ENCODE measurements at regions not wholly inside any gene's neighbourhood (a gene's known extent, or its start where the extent isn't known, plus 50 kb on each side); places are given as distances from the start of the nearest gene placed in this dataset.
"Not testable (repeated sequence)": the region's sequence is repeated elsewhere in the genome, so short reads cannot be mapped to it uniquely, and the experiment has no call there.

DNA sequence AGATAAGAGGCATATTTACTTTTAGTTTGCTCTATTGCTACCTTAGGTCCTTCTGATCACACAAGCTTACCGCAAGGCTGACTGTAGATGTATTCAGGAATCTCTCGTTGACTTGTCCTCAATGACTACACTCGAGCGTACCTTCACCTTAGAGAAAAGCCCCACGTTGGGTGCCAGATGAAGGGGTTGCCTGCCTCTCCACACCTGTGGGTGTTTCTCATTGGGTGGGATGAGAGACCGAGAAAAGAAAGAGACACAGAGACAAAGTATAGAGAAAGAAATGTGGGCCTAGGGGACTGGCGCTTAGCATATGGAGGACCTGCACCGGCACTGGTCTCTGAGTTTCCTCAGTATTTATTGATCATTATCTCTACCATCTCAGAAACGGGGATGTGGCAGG is 51.8 kb downstream of the ASCL4 start:
- DNase-seq (ENCODE audit: low spot score): no peak

DNA sequence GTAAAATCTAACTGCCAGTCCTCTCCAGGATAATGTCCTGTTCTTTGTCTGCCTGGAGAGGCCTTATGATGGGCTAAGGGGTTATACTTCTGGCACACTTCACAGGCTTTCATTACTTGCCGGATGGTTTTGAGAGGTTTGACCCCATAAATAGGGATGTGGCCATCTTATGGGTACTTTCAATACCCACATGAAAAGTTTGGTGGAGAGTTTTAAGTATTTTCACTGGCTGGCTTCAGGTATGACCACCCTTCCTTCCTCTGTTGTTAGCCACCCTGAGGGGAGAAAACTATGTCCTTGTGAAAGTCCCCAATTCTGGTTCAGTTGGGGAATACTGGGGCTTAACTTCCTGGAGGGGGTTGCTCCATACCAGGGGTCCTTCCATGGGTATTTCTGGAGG is 54.8 kb downstream of the ASCL4 start:
- DNase-seq (ENCODE audit: low spot score): no peak

DNA sequence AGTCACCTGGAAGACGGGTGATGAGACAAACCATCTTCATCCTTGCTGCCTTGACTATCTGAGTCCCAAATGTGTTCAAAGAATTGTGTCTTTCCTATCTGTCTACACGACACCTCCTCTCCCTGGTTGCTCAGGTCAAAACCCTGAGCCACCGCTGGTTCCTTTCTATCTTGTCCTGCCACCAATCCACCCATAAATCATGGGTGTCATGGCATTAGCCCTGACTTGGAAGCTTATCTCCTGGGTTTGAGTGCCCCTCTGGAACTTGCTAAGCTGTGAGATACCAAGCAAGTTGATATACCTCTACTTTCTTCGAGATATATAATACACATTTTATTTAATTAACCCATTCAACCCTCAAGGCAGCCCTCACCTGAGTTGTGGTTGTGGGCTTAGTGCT is 57.9 kb downstream of the ASCL4 start:
- no peak for DNase-seq (ENCODE audit: low spot score)

DNA sequence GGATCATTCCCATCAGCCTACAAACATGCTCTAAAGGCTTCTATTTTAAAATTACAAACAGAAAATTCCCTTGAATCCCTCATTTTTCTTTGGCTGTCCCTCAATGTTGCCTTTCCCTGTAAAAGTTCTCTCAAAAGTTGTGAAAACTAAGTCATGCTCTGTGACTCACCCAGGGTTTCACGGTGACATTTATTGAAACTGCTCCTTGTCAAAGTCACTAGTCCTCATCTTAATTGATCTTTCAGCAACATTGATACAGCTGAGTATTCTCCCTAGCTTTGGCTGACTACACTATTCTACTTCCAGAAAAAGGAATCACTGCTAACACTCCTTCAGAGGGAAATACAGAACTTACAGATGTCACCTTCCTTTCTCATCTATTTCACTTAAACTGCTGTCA is 65.7 kb downstream of the ASCL4 start:
- DNase-seq (ENCODE audit: low spot score): no peak

DNA sequence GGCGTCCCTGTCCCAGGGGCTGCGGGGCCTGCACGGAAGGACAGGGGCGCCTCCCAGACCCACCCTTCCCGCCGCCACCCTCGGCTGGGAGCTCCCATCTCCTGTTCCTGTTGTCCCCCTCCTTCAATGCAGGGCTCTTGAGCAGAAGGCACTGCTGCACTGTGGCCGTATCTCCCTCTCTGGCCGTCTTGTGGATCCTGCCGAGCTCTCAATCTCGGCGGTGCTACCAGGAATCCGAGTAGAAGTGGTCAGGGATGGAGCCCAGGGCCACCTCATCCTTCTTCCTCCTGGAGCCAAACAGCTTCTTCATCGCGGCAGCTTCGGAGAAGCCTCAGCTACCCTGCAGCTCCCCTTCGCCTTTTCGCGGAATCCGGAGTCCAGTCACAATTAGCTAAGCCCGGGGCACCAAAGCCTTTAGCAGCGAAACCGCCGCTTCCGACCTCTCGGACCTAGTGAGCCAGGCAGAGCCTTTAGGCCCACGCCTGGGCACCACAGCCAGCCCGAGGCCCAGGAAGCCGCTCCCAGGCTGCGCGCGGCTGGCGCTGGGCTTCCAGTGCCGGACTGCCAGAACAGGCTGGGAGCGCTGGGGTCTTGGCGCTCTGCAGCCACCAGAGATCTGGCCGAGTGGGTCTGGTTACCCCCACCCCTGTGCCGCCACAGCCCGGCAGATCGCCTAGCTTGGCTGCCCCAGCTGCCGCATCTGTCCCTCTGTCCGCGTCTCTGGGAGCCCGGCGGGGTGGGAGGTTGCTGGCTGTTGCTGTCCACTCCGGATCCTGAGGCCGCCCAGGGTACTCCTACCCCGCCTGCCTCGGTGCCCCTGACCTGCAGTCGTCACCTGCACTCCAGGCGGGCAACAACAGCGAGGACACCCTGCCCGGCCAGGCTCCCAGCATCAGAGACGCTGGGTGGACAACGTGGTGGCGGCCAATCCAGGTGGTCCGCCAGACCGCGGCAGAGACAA is 69.1 kb downstream of the ASCL4 start:
- peak; percentile 41 for DNase-seq (ENCODE audit: low spot score)

DNA sequence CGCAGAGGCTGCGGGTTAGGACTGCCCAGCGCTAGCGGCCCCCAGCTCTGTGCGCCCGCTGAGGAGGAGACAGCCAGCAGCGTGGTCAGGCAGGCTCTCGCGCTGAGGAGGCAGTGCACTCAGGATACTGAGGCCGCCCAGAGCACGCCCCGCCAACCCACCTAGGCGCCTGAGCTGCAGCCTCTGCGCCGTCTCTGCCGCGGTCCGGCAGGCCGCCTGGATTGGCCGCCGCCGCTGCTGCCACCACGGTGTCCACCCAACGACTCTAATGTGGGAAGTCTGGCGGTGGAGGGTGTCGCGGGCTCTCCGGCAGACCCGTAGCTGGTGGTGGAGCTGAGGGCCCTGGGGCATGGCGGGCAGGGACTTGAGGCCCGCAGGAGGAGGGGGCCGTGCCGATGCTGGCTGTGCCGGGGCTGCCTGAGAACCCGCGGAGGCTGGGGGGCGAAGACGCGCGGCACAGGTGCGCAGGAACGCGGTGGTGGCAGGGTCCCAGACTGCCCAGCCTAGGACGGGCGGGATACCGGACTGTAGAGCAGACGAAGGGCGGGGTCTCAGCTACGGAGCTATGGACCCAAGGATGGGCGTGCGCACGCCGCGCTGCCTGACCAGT is 69.9 kb downstream of the ASCL4 start:
- peak; percentile 25 for DNase-seq (ENCODE audit: low spot score)

DNA sequence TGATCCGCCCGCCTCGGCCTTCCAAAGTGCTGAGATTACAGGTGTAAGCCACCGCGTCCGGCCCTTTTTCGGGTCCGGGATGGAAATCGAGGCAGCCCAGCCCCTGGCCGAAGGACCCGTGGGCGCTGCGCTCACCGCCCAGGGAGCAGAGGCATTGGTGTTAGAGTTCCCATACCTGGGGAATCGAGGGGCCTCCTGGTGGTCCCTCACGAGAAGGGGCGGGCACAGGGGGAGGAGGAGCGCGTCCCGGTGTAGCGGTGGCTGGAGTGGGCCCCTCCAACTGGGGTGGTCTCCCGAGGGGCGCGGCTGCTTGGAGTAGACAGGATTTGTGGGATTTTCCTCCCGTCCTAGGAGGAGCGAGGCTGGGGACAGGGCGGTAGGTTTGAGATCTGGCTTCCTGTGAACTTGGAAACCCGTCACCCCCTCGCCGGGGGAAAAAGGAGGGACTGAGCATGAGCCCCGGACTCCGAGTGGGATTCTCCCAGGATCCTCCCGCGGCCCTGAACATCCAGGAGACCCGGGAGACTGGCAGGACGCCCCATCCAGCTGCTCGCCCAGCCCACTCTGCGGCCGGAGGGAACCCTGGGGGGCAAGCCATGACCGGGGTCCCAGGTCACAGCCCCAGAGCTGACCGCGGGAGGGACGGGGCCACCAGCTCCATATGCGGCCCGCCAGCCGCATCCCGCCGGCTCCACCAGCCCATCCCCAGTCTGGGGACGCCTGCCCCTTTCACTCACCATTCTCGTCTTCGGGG is 70.9 kb downstream of the ASCL4 start:
- DNase-seq (ENCODE audit: low spot score): no peak

DNA sequence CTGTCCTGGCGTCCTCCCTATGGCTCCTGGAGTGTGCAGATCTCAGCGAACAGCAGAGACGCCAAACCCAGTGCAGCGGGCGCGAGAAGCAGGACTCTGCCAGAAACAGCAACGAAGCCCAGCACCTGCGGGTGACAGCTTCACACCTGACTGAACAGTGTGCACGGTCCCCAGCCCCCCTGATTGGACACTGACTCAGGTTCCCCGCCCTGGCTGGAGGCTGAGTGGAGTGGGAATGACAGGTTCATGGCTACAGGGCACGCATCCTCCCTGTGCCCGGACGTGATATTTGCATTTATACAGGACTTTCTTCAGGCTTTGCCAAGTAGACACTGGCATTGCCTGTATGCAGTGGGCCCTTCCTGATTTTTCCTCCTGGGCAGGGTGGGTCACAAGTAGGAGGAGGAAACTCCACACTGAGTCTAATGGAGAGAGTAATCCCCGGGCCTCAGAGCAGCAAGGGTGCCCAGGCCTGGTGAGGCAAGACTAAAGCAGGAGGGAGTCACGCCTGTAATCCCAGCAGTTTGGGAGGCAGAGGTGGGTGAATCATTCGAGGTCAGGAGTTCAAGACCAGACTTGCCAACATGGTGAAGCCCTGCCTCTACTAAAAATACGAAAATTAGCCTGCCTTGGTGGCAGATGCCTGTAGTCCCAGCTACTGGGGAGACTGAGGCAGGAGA is 71.6 kb downstream of the ASCL4 start:
- DNase-seq (ENCODE audit: low spot score): peak; percentile 8

DNA sequence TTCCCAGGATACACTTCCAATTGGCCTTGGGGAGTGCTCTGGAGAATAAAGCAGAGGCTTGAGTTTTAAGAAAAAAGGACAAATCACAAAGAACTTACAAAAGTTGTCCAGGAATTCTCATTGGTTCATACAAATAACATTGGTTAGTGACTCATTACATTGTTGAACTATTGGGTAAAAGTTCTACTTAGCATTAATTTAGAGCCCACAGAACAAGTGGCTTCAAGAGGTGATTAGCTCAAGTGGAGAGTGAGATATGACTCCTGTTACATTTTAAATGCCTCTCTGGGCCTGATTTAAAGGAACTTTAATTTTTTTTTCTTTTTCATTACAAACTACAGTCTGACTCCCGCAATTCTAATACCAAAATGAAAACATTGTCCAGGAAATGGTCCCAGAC is 72.9 kb downstream of the ASCL4 start:
- DNase-seq (ENCODE audit: low spot score): peak; percentile 15

DNA sequence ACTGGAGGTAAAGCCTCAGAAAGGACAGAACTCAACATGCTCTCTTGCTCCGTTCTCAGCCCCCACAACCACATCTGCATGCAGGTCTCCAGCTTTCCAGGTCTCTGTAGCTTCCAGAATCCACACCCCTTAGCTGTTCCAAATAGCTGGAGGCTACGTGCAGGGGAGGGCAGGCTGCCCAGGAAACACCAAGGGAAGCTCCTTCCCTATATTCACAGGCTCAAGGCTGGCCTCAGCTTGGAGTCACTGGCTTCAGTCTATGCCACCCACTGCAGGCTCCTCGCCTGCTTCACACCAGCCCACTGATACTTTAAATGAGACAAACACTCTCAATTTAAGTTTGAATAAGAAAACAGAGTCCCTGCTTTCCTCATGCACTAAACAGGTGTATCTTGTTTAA is 73.3 kb downstream of the ASCL4 start:
- no peak for DNase-seq (ENCODE audit: low spot score)

DNA sequence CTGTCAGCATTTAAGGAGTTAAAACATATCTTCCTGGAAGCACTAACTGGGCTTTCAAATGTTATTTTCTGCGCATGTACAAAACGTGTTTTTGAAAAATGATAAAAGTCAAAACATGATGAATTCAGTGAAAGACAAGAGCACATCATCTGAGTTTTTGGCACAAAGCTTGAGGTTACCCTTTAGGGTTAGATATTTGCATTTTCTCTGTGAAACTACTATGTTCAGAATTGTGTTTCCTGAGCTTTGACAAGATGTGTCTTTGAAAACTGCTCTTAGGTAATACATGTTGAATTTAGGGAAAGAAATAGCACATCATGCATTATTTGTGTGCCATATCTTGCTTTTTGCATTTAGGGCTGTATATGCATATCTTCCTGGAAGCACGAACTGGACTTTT is 79.0 kb downstream of the ASCL4 start:
- no peak for DNase-seq (ENCODE audit: low spot score)

DNA sequence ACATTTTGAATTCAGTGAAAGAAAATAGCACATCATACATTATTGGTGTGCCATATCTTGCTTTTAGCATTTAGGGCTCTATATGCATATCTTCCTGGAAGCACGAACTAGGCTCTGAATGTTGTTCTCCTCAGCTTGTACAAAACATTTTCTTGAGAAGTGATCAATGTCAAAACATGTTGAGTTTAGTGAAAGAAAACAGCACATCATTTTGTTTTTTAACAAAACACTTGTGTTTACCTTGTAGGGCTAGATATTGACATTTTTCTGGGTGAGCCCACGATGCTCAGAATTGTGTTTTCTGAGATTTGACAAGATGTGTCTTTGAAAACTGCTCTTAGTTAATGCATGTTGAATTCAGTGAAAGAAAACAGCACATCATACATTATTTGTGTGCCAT is 81.0 kb downstream of the ASCL4 start:
- no peak for DNase-seq (ENCODE audit: low spot score)

DNA sequence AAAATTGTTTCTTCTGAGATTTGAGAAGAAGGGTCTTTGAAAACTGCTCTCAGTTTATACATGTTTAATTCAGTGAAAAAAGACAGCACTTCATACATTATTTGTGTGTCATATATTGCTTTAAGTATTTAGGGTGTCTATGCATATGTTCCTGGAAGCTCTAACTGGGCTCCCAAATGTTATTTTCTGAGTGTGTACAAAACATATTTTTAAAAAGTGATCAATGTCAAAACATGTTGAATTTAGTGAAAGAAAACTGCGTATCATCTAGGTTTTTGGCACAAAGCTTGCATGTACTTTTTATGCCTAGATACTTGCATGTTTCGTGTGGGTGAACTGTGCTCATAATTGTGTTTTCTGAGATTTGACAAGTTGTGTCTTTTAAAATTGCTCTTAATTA is 81.6 kb downstream of the ASCL4 start:
- no peak for DNase-seq (ENCODE audit: low spot score)

DNA sequence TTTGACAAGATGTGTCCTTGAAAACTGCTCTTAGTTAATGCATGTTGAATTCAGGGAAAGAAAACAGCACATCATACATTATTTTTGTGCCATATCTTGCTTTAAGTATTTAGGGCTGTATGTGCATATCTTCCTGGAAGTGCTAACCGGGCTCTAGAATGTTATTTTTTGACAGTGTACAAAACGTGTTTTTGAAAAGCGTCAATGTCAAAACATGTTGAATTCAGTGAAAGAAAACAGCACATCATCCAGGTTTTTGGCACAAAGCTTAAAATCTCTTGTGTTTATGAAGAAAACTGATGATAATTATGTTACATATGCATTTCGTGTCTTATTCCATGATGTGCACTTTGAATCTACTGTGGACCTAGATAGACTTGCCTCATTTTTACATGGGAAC is 82.7 kb downstream of the ASCL4 start:
- DNase-seq (ENCODE audit: low spot score): no peak

DNA sequence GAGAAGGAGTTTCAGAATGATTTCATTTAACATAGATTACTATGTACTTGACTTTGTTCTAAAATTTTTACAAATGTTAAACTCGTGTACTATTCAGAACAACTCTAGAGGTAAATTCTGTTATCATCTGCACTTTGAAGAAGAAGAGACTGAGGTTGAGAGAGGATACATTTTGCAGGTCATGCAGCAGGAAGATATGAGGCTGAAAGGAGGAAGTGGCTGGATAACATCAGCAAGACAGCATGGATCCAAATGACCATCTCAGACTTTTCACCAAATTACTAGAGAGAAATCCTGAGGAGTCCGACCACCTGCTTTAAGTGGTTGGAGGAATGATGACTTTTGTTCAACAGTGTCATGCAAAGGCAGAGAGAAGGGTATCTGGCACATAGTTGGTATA is 84.9 kb downstream of the ASCL4 start:
- no peak for DNase-seq (ENCODE audit: low spot score)

DNA sequence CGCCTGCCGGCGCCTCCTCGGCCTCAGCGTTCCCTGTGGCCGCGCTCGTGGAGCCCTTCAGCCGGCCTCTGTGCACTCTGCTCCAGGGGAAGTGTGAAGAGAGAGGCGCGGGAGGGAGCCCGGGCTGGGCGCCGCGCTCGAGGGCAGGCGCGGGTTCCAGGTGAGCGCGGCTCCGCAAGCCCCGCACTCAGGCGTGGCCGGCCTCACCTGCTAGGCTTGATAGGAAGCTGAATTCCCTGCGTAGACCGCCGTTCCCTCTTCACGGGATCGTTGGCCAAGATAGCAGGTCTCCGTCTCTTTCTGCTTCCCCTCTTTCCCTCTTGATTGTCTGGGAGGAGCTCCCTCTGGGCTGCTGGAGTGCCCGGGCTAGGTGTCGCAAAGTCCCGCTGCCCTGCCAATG is 89.7 kb downstream of the ASCL4 start:
- no peak for DNase-seq (ENCODE audit: low spot score)

DNA sequence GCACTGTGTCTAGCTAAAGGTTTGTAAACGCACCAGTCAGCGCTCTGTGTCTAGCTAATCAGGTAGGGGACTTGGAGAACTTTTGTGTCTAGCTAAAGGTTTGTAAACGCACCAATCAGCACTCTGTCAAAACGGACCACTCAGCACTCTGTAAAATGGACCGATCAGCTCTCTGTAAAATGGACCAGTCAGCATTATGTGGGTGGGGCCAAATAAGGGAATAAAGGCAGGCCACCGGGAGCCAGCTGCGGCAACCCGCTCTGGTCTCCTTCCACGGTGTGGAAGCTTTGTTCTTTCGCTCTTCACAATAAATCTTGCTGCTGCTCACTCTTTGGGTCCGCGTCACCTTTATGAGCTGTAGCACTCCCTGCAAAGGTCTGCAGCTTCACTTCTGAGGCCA is 90.2 kb downstream of the ASCL4 start:
- not testable (repeated sequence) for DNase-seq (ENCODE audit: low spot score)

DNA sequence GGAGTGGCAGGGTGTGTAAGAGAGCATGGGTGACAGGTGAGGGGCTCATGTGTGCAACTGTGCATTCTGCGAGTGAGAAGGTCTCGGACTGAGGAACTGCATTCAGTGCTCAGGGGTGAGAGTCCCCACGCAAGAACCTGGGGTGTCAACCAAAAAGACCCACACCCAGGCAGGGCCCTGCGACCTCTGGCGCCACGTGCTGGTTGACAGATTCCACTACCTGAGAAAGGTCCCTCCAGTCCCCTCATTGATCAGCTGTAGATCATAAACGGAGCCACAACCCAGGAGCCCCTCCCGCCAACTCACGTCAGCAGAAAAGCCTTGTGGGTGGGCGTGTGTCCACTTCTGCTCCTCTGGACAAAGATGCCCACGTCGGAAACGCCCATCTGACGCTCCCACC is 98.7 kb downstream of the ASCL4 start:
- no peak for DNase-seq (ENCODE audit: low spot score)

DNA sequence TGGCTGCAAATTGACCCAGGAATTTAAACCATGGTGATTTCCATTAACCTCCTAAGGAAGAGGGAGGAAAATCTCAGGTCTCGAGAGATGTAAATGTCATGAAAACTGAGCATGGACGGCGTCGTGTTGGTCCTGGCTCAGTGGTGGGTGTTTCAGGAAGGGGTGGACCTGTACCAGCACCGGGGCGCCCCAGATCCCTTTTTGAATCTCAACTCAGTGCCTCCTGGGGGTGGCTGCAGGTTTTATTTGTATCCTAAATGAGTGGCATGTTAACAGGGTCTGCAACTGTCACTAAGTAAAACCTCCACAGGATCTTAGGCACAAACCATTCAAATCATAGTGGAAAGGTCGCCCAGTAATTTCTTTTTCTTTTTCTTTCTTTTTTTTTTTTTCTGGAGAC is 101.3 kb downstream of the ASCL4 start:
- DNase-seq (ENCODE audit: low spot score): no peak

DNA sequence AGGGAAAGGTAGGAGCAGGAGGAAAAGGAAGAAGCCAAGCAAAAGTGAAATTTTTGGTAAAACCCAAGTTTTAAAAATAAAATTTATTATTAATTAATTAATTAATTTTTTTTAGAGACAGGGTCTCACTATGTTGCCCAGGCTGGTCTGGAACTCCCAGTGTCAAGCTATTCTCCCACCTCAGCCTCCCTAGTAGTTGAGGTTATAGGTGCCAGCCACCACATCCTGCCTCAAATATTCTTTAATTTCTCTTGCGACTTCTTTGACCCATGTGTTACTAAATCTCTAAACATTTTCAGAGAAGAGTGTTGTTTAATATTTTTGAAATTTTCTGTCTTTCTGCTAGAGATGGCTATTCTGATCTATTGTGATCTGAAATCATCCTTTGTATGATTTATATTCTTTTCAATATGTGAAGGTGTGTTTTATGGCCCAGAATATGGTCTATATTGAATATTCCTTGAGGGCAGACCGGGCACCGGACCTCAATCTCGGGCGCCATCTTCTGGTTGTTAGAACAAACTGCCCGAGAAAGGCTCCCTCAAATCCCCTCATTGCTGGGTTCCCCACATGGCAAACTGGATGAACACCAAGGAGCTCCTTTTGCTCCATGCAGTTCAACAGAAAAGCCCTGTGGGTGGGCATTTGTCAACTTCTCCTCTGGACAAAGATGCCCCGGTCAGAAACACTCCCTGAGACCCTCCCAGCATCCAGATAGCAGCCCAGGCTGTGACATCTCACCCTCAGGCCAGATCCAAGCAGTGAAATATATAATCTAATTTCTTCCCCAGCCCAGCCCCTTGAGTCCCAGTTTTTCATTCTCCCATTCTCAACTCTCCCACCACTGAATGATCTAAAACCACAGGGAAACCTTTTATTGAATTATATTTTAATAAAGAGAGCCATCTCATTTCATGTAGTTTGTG is 110.5 kb downstream of the ASCL4 start:
- DNase-seq (ENCODE audit: low spot score): peak; percentile 72

DNA sequence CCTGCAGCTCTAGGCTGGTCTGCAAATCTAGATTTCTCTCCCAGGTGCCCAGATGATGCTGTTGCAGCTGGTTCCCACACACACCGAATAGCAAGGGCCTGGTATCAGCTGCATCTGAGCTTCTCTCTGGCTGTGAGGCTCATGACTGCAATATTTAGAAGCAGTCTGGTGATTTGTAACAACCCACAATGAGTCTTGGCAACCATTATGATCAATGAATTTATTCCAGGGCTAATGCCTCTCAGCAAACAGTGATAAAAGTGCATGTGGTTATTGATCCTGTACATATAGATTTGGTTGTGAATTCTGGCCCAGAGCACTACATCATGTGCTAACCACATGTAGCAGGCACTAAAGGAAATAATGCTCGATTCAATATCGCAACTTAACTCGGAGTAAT is 114.3 kb downstream of the ASCL4 start:
- no peak for DNase-seq (ENCODE audit: low spot score)

All from AG08396 (cell line).